Hepatocyte (in vitro differentiated cells): ENCODE measurements at regions not wholly inside any gene's neighbourhood (a gene's known extent, or its start where the extent isn't known, plus 50 kb on each side); places are given as distances from the start of the nearest gene placed in this dataset.

ENCODE experiments used
- EZH2phosphoT487 ChIP-seq: fragments of 200-600 bp; sonication (generic); IDR thresholded peaks from one replicate; pipeline ENCODE4 v1.6.1; 2018; ENCODE audit warnings: antibody characterized with exemption, mild to moderate bottlenecking, low read depth, moderate library complexity; ENCODE audit not compliant: unreplicated experiment, severe bottlenecking
- TF ChIP-seq, protein P1 (sequence below): fragments of 200-600 bp; sonication (generic); IDR thresholded peaks from 2 replicates; pipeline ENCODE4 v1.5.1; 2016; ENCODE audit warnings: antibody characterized with exemption, mild to moderate bottlenecking; ENCODE audit not compliant: poor library complexity

- TF ChIP-seq, protein P1, sequence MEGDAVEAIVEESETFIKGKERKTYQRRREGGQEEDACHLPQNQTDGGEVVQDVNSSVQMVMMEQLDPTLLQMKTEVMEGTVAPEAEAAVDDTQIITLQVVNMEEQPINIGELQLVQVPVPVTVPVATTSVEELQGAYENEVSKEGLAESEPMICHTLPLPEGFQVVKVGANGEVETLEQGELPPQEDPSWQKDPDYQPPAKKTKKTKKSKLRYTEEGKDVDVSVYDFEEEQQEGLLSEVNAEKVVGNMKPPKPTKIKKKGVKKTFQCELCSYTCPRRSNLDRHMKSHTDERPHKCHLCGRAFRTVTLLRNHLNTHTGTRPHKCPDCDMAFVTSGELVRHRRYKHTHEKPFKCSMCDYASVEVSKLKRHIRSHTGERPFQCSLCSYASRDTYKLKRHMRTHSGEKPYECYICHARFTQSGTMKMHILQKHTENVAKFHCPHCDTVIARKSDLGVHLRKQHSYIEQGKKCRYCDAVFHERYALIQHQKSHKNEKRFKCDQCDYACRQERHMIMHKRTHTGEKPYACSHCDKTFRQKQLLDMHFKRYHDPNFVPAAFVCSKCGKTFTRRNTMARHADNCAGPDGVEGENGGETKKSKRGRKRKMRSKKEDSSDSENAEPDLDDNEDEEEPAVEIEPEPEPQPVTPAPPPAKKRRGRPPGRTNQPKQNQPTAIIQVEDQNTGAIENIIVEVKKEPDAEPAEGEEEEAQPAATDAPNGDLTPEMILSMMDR: no peak
- TF ChIP-seq EZH2phosphoT487: no peak
These were observed 53.0 kb downstream of the ARL6IP4 start for GRCh38 chr12:123033392-123034021.
